ENCODE measurements at regions not wholly inside any gene's neighbourhood (a gene's known extent, or its start where the extent isn't known, plus 50 kb on each side); places are given as distances from the start of the nearest gene placed in this dataset.

DNA sequence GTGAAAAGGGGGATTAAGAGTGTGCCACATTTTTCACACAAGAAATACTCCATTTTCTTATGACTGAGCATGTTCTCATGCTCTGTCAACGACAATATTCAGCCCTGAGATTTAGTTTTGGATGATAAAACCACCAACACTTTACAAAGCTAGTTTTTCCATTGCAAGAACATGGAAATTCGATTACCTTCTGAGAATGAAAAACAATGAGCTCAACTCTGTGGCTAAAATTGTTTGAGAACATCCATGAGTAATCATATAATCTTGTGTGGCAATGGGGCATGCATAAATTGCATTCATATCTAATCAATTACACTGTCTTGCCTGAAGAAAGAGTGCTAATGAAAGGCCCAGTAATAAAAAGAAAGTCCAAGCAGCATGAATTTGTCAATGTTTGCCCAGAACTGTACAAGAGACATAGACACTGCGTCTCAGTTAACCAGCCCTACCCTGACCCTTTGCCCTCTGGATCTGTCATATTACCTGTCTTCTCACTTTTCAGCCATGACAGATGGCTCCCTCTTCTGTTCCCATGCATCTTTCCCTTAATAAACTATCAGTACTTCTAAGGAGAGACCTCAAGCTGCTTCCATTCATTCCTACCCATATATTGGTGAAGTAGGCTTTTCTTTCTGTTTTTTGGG, 253.4 kb downstream of the FAM76B start:
- TF ChIP-seq, protein P1, sequence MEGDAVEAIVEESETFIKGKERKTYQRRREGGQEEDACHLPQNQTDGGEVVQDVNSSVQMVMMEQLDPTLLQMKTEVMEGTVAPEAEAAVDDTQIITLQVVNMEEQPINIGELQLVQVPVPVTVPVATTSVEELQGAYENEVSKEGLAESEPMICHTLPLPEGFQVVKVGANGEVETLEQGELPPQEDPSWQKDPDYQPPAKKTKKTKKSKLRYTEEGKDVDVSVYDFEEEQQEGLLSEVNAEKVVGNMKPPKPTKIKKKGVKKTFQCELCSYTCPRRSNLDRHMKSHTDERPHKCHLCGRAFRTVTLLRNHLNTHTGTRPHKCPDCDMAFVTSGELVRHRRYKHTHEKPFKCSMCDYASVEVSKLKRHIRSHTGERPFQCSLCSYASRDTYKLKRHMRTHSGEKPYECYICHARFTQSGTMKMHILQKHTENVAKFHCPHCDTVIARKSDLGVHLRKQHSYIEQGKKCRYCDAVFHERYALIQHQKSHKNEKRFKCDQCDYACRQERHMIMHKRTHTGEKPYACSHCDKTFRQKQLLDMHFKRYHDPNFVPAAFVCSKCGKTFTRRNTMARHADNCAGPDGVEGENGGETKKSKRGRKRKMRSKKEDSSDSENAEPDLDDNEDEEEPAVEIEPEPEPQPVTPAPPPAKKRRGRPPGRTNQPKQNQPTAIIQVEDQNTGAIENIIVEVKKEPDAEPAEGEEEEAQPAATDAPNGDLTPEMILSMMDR (IDR thresholded peaks at IDR 0.05) = no peak
- no peak for TF ChIP-seq POLR2A (IDR thresholded peaks at IDR 0.05)

All from lower leg skin (tissue), 3 donors.